ENCODE measurements at regions not wholly inside any gene's neighbourhood (a gene's known extent, or its start where the extent isn't known, plus 50 kb on each side); places are given as distances from the start of the nearest gene placed in this dataset.

- H2AFZ ChIP-seq (ENCODE audit: insufficient read depth, low read length, poor library complexity), result no peak overlapping the region
- no peaks in the 10 kb centered on the region for H3K79me1 ChIP-seq (ENCODE audit: low read length)
- no peak overlapping the region for H3K9ac ChIP-seq (ENCODE audit: low read length)
- DNase-seq, result peak; percentile 93 to 94
- no peak overlapping the region for H2BK120ac ChIP-seq (ENCODE audit: insufficient read depth, low read length, poor library complexity)
- peak overlapping the region; percentile 40 for H3K4me2 ChIP-seq (ENCODE audit: low read length)
- no peaks in the 10 kb centered on the region for H3K9me3 ChIP-seq (ENCODE audit: insufficient read depth, low read depth, low read length)
- H2BK5ac ChIP-seq (ENCODE audit: low read depth, low read length, poor library complexity), result no peak overlapping the region
- H3K18ac ChIP-seq (ENCODE audit: low read length), result no peak overlapping the region
- H3K27ac ChIP-seq (ENCODE audit: low read depth, low read length), result no peak overlapping the region
- no peak overlapping the region for H4K91ac ChIP-seq (ENCODE audit: low read depth, low read length)
- no peak overlapping the region for H3K14ac ChIP-seq (ENCODE audit: low read length)
- no peaks in the 10 kb centered on the region for H3K79me2 ChIP-seq (ENCODE audit: control insufficient read depth, insufficient read depth, low read length, poor library complexity)
- H3K4me1 ChIP-seq (ENCODE audit: control insufficient read depth in 1 of 2, insufficient read depth in 2 of 2, low read length in 2 of 2), result no peaks in the 10 kb centered on the region
- no peak overlapping the region for H4K8ac ChIP-seq (ENCODE audit: low read depth, low read length)
- no peaks in the 10 kb centered on the region for H3K27me3 ChIP-seq (ENCODE audit: insufficient read depth, low read length)
- H2AK5ac ChIP-seq (ENCODE audit: low read length), result no peak overlapping the region
- no peak overlapping the region for H2BK12ac ChIP-seq (ENCODE audit: low read length)
- H3K23ac ChIP-seq (ENCODE audit: low read length), result no peak overlapping the region
- no CpG with 5 or more reads among the region's 23 CpGs for WGBS (ENCODE audit: extremely low coverage, insufficient coverage, insufficient read length)
- H3K4me3 ChIP-seq (ENCODE audit: low read depth, low read length), result peak overlapping the region; percentile 51
- no peak overlapping the region for H4K12ac ChIP-seq (ENCODE audit: low read depth, low read length)
- no peaks in the 10 kb centered on the region for H3K36me3 ChIP-seq (ENCODE audit: control insufficient read depth in 1 of 2, insufficient read depth in 2 of 2, low read length in 2 of 2)
- no peak overlapping the region for H3K4ac ChIP-seq (ENCODE audit: low read depth, low read length)
These were observed 370.0 kb downstream of the FGF9 start for GRCh38 chr13:22040810-22041364.

GRCh38 chr13:22041741-22042140, 370.9 kb downstream of the FGF9 start:
- H2BK5ac ChIP-seq (ENCODE audit: low read depth, low read length, poor library complexity), result no peak overlapping the region
- no CpG with 5 or more reads among the region's 2 CpGs for WGBS (ENCODE audit: extremely low coverage, insufficient coverage, insufficient read length)
- no peak overlapping the region for H3K27ac ChIP-seq (ENCODE audit: low read depth, low read length)
- no peak overlapping the region for H4K91ac ChIP-seq (ENCODE audit: low read depth, low read length)
- no peaks in the 10 kb centered on the region for H3K4me1 ChIP-seq (ENCODE audit: control insufficient read depth in 1 of 2, insufficient read depth in 2 of 2, low read length in 2 of 2)
- no peak overlapping the region for H3K4ac ChIP-seq (ENCODE audit: low read depth, low read length)
- H2BK12ac ChIP-seq (ENCODE audit: low read length), result no peak overlapping the region
- DNase-seq, result no peak
- no peaks in the 10 kb centered on the region for H3K27me3 ChIP-seq (ENCODE audit: insufficient read depth, low read length)
- no peak overlapping the region for H4K8ac ChIP-seq (ENCODE audit: low read depth, low read length)
- H3K4me2 ChIP-seq (ENCODE audit: low read length), result no peak overlapping the region
- H3K14ac ChIP-seq (ENCODE audit: low read length), result no peak overlapping the region
- H2AK5ac ChIP-seq (ENCODE audit: low read length), result no peak overlapping the region
- no peak overlapping the region for H3K9ac ChIP-seq (ENCODE audit: low read length)
- H4K12ac ChIP-seq (ENCODE audit: low read depth, low read length), result no peak overlapping the region
- no peak overlapping the region for H2BK120ac ChIP-seq (ENCODE audit: insufficient read depth, low read length, poor library complexity)
- no peak overlapping the region for H3K18ac ChIP-seq (ENCODE audit: low read length)
- no peak overlapping the region for H3K23ac ChIP-seq (ENCODE audit: low read length)
- H3K36me3 ChIP-seq (ENCODE audit: control insufficient read depth in 1 of 2, insufficient read depth in 2 of 2, low read length in 2 of 2), result no peaks in the 10 kb centered on the region
- no peak overlapping the region for H3K4me3 ChIP-seq (ENCODE audit: low read depth, low read length)
- no peaks in the 10 kb centered on the region for H3K79me1 ChIP-seq (ENCODE audit: low read length)
- H2AFZ ChIP-seq (ENCODE audit: insufficient read depth, low read length, poor library complexity), result no peak overlapping the region
- H3K79me2 ChIP-seq (ENCODE audit: control insufficient read depth, insufficient read depth, low read length, poor library complexity), result no peaks in the 10 kb centered on the region
- no peaks in the 10 kb centered on the region for H3K9me3 ChIP-seq (ENCODE audit: insufficient read depth, low read depth, low read length)

DNA sequence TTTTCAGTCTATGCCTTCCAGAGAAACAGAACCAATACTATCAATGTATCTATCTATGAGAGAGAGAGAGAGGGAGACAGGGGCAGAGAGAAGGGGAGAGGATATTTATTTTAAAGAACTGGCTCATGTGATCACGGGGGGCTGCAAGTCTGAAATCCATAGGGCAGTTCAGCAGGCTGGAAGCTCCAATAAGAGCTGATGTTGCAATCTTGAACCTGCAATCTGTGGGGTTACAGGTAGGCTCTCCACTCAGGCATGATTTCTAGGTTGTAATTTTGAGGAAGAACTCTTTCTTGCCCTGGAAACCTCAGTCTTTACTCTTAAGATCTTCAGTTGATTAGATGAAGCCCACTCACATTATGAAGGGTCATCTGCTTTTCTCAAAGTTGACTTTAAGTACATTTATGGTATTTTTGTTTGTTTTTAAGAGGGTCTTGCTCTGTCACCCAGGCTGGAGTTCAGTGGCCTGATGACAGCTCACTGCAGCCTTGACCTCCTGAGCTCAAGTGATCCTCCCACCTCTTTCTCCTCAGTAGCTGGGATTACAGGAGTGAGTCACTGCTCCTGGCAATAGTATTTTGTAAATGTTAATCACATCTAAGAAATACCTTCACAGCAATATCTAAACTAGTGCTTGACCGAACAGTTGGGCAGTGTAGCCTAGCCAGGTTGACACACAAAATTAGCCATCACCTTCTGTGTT, 376.4 kb downstream of the FGF9 start:
- peak in 1 of 2 donors; percentile 60 for DNase-seq
- no peak overlapping the region for H2BK120ac ChIP-seq (ENCODE audit: insufficient read depth, low read length, poor library complexity)
- no peak overlapping the region for H4K91ac ChIP-seq (ENCODE audit: low read depth, low read length)
- WGBS (ENCODE audit: extremely low coverage, insufficient coverage, insufficient read length), result no CpG with 5 or more reads among the region's 2 CpGs
- H4K8ac ChIP-seq (ENCODE audit: low read depth, low read length), result no peak overlapping the region
- no peaks in the 10 kb centered on the region for H3K9me3 ChIP-seq (ENCODE audit: insufficient read depth, low read depth, low read length)
- H3K27me3 ChIP-seq (ENCODE audit: insufficient read depth, low read length), result no peaks in the 10 kb centered on the region
- H3K4me2 ChIP-seq (ENCODE audit: low read length), result no peak overlapping the region
- no peak overlapping the region for H2BK12ac ChIP-seq (ENCODE audit: low read length)
- H3K14ac ChIP-seq (ENCODE audit: low read length), result no peak overlapping the region
- H3K4me3 ChIP-seq (ENCODE audit: low read depth, low read length), result no peak overlapping the region
- H3K79me2 ChIP-seq (ENCODE audit: control insufficient read depth, insufficient read depth, low read length, poor library complexity), result no peaks in the 10 kb centered on the region
- H3K4ac ChIP-seq (ENCODE audit: low read depth, low read length), result no peak overlapping the region
- H3K27ac ChIP-seq (ENCODE audit: low read depth, low read length), result no peak overlapping the region
- no peak overlapping the region for H3K23ac ChIP-seq (ENCODE audit: low read length)
- no peak overlapping the region for H3K9ac ChIP-seq (ENCODE audit: low read length)
- no peak overlapping the region for H3K18ac ChIP-seq (ENCODE audit: low read length)
- H3K79me1 ChIP-seq (ENCODE audit: low read length), result no peaks in the 10 kb centered on the region
- H3K36me3 ChIP-seq (ENCODE audit: control insufficient read depth in 1 of 2, insufficient read depth in 2 of 2, low read length in 2 of 2), result no peaks in the 10 kb centered on the region
- no peak overlapping the region for H2BK5ac ChIP-seq (ENCODE audit: low read depth, low read length, poor library complexity)
- H2AK5ac ChIP-seq (ENCODE audit: low read length), result no peak overlapping the region
- no peak overlapping the region for H4K12ac ChIP-seq (ENCODE audit: low read depth, low read length)
- H2AFZ ChIP-seq (ENCODE audit: insufficient read depth, low read length, poor library complexity), result no peak overlapping the region
- H3K4me1 ChIP-seq (ENCODE audit: control insufficient read depth in 1 of 2, insufficient read depth in 2 of 2, low read length in 2 of 2), result no peaks in the 10 kb centered on the region

- Histone ChIP-seq H3K9ac (ENCODE audit: low read length) (no peak overlapping the region), H3K23ac (ENCODE audit: low read length) (no peak overlapping the region), H4K8ac (ENCODE audit: low read depth, low read length) (no peak overlapping the region), H2BK12ac (ENCODE audit: low read length) (no peak overlapping the region), H3K9me3 (ENCODE audit: insufficient read depth, low read depth, low read length) (no peaks in the 10 kb centered on the region), H3K14ac (ENCODE audit: low read length) (no peak overlapping the region), H4K91ac (ENCODE audit: low read depth, low read length) (no peak overlapping the region), H3K18ac (ENCODE audit: low read length) (no peak overlapping the region), H2AFZ (ENCODE audit: insufficient read depth, low read length, poor library complexity) (no peak overlapping the region), H3K4me2 (ENCODE audit: low read length) (no peak overlapping the region), H2BK5ac (ENCODE audit: low read depth, low read length, poor library complexity) (no peak overlapping the region), H3K4ac (ENCODE audit: low read depth, low read length) (no peak overlapping the region), H2AK5ac (ENCODE audit: low read length) (no peak overlapping the region), H3K79me2 (ENCODE audit: control insufficient read depth, insufficient read depth, low read length, poor library complexity) (no peaks in the 10 kb centered on the region), H4K12ac (ENCODE audit: low read depth, low read length) (no peak overlapping the region), H2BK120ac (ENCODE audit: insufficient read depth, low read length, poor library complexity) (no peak overlapping the region), H3K4me3 (ENCODE audit: low read depth, low read length) (no peak overlapping the region), H3K4me1 (ENCODE audit: control insufficient read depth in 1 of 2, insufficient read depth in 2 of 2, low read length in 2 of 2) (no peaks in the 10 kb centered on the region), H3K79me1 (ENCODE audit: low read length) (no peaks in the 10 kb centered on the region), H3K27me3 (ENCODE audit: insufficient read depth, low read length) (no peaks in the 10 kb centered on the region), H3K36me3 (ENCODE audit: control insufficient read depth in 1 of 2, insufficient read depth in 2 of 2, low read length in 2 of 2) (no peaks in the 10 kb centered on the region), H3K27ac (ENCODE audit: low read depth, low read length) (no peak overlapping the region)
- no CpG with 5 or more reads among the region's 6 CpGs for WGBS (ENCODE audit: extremely low coverage, insufficient coverage, insufficient read length)
- peak in 1 of 2 donors; percentile 76 for DNase-seq
These were observed 376.9 kb downstream of the FGF9 start for GRCh38 chr13:22047785-22048104.
